Fibroblast of villous mesenchyme (primary cell): ENCODE measurements at regions not wholly inside any gene's neighbourhood (a gene's known extent, or its start where the extent isn't known, plus 50 kb on each side); places are given as distances from the start of the nearest gene placed in this dataset.

Source experiments
- DNase-seq: peaks from one replicate; pipeline ENCODE4 v3.0.0-alpha.2; 2010; ENCODE audit warnings: low read depth
- H3K4me3 ChIP-seq: 2 replicates; pipeline ENCODE4 v1.5.1; 2011; ENCODE audit warnings: low read depth, mild to moderate bottlenecking, low read length
- CTCF ChIP-seq: IDR thresholded peaks from 2 replicates; pipeline ENCODE4 v1.5.1; 2012; ENCODE audit warnings: low read depth, mild to moderate bottlenecking, low read length; ENCODE audit not compliant: insufficient read depth

GRCh38 chr1:203401199-203401877 lies 50.4 kb upstream of the FMOD start:
- TF ChIP-seq CTCF: no peak
- no peak for DNase-seq
- H3K4me3 ChIP-seq: no peak overlapping the region

DNA sequence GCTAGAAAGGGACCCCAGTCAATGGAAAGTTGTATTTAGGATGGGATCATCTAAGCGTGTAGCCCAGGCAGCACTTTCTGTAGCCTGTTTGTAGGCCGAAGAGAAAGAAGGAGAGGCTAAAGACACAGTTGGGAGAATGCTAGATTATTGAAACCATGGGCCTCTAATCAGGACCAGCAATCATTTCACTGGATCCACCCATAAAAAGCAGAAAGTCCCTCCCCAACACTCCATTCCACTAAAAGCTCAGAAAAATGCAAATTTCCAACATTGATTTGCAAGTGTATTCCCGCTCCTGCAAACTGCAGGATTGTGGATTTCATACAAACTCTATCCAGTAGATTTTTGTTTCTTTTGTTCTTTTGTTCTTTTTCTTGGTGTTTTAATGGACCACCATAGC lies 51.2 kb upstream of the FMOD start:
- H3K4me3 ChIP-seq: no peak overlapping the region
- DNase-seq: no peak
- TF ChIP-seq CTCF: no peak

DNA sequence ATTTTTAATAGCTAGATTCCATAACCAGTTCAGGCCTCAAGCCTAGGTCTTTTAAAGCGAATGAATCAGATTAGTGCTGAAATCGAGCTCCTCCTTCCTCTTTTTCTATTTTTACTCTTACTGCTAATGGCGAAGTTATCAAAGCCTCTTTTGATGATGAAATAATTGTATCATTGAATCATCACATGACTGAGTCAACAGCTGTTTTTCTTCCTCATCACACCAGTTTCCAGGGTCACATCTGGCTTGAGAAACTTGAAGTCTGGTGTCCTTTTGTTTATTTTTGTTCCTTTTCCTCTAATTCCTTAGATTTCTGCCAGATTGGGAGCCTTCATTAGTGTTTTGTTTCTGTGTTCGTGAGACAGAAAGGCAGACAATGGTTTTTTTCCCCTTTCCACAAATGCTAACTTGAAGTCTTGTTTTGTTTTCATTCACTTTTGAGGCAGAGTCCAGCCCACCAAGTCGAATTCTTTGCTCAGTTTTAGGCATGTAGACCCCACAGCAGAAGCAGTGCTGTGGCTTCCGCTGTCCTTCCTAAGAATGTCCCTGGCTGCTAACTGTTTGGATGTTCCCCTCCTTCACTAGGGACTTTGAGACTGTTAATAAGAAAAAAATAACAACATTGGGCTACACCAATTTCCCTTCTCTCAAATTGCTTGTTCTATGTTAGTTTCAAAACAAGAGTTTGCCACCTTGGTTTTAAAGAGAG lies 51.9 kb upstream of the FMOD start:
- H3K4me3 ChIP-seq: no peak overlapping the region
- peak; percentile 96 for DNase-seq
- TF ChIP-seq CTCF: no peak

DNA sequence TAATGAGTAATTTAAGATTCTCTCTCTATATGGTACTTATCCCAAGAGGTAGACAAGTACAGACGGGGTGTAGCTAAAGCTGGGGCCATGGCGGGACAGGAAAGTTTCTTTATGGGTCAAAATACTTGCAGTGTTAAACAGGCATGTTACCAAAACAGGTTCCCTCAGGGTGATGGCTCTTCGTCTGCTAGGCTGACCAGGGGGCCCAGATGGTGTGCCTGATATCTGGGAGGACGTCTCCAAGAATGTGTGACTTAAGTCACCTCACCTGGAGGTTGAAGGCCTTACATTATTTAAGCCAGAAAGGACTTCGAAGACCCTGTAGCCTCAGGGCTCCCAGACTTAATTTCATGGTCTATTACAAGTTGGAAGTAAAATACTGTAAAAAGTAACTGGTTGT lies 52.7 kb upstream of the FMOD start:
- DNase-seq: no peak
- no peak for TF ChIP-seq CTCF
- H3K4me3 ChIP-seq: no peak overlapping the region

DNA sequence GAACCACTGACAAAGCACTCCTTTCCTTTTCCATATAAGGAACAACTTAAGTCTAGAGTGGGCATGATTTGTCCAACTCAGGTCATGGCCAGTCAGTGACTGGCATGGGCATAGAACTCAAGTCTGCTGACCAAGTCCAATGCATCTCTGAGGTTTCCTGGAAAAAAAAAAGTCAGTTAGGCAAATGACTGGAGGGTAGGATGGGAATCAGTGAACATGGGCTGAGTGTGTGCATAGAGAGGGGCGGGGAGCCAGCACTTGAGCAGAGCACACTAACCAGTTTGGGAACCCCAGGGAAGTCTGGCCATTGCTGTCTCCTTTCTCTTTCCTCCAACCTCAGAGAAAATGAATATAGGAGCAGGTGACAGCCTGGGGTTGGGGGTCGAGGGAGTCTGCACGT lies 53.6 kb upstream of the FMOD start:
- H3K4me3 ChIP-seq: no peak overlapping the region
- no peak for TF ChIP-seq CTCF
- no peak for DNase-seq

DNA sequence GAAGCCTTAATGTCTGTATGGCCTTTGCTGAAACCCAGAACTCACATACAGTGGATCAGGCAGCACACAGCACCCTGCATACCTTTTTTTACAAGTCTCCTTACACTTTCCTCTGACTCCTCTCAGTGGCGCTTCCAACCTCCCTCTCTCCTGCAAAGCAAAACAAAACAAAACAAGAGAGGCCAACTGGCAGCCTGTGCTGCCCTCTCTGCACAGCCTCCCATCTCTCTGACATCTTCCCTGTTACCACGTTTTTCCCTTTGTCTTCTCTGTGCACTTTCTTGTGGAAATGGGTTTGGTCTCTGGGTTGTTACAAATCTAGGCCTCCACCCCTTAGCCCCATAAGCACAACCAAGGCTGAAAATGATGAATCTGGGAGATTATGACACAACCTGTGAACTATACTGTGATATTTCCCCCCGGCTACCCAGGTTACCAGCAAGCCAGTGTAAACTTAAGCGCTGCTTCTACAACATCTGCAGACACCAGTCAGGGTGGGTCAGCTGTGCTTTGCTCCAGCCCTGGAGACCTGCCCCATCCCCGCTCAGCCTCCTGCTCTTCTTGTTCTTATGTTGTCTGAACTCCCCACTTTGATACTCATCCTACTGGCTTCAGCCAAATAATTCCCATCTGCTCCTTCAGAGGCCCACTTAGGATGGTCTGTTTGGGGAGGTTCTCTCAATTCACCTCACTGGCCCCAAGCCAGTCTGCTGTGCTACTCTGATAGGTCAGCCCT lies 54.9 kb upstream of the FMOD start:
- no peak overlapping the region for H3K4me3 ChIP-seq
- no peak for DNase-seq
- no peak for TF ChIP-seq CTCF
